OCI-LY3 (cell line): ENCODE measurements at regions not wholly inside any gene's neighbourhood (a gene's known extent, or its start where the extent isn't known, plus 50 kb on each side); places are given as distances from the start of the nearest gene placed in this dataset.

ENCODE experiments used
- EZH2phosphoT487 ChIP-seq: fragments of 200-600 bp; shearing (Covaris generic); IDR thresholded peaks from 2 replicates; pipeline ENCODE4 v1.6.1; 2018; ENCODE audit warnings: antibody characterized with exemption, mixed run types, low read depth
- TF ChIP-seq, protein P1 (sequence below): fragments of 200-600, 300-600 bp; sonication (generic); IDR thresholded peaks from 2 replicates; pipeline ENCODE4 v1.5.1; 2014; ENCODE audit warnings: antibody characterized with exemption, low read length, low read depth

GRCh38 chr9:118992813-118993794, 376.1 kb downstream of the BRINP1 start:
- TF ChIP-seq, protein P1, sequence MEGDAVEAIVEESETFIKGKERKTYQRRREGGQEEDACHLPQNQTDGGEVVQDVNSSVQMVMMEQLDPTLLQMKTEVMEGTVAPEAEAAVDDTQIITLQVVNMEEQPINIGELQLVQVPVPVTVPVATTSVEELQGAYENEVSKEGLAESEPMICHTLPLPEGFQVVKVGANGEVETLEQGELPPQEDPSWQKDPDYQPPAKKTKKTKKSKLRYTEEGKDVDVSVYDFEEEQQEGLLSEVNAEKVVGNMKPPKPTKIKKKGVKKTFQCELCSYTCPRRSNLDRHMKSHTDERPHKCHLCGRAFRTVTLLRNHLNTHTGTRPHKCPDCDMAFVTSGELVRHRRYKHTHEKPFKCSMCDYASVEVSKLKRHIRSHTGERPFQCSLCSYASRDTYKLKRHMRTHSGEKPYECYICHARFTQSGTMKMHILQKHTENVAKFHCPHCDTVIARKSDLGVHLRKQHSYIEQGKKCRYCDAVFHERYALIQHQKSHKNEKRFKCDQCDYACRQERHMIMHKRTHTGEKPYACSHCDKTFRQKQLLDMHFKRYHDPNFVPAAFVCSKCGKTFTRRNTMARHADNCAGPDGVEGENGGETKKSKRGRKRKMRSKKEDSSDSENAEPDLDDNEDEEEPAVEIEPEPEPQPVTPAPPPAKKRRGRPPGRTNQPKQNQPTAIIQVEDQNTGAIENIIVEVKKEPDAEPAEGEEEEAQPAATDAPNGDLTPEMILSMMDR = no peak
- no peak for TF ChIP-seq EZH2phosphoT487
